ENCODE measurements at regions not wholly inside any gene's neighbourhood (a gene's known extent, or its start where the extent isn't known, plus 50 kb on each side); places are given as distances from the start of the nearest gene placed in this dataset.

- TF ChIP-seq CTCF (IDR thresholded peaks at IDR 0.05; ENCODE audit: low read length) (no peak), EZH2 (optimal IDR thresholded peaks at IDR 0.05; ENCODE audit: low read depth, low read length) (no peak)
Observed at GRCh38 chr2:234247453-234248180, 197.1 kb downstream of the SPP2 start.
